OCI-LY3 (cell line): ENCODE measurements at regions not wholly inside any gene's neighbourhood (a gene's known extent, or its start where the extent isn't known, plus 50 kb on each side); places are given as distances from the start of the nearest gene placed in this dataset.

Source experiments
- H2AFZ ChIP-seq: fragments of 200-600, 300-600 bp; shearing (Covaris generic); 2 replicates; pipeline ENCODE4 v1.6.0; 2014; ENCODE audit warnings: antibody characterized with exemption, low read depth, low read length
- H3K27ac ChIP-seq: fragments of 200-600, 300-600 bp; sonication (generic); 2 replicates; pipeline ENCODE4 v1.5.1; 2014; ENCODE audit warnings: mild to moderate bottlenecking, low read length, moderate library complexity, mixed read lengths
- H3K27me3 ChIP-seq: fragments of 200-600, 300-600 bp; sonication (generic); 2 replicates; pipeline ENCODE4 v1.6.1; 2014; ENCODE audit warnings: low read depth, low read length, mixed read lengths
- H3K36me3 ChIP-seq: fragments of 200-600, 300-600 bp; sonication (generic); replicated peaks from 2 replicates; pipeline ENCODE3; 2014; ENCODE audit warnings: low read depth, low read length, mixed read lengths
- H3K4me1 ChIP-seq: fragments of 300-600, 200-600 bp; sonication (generic); 2 replicates; pipeline ENCODE4 v1.6.1; 2014; ENCODE audit warnings: low read length, mixed read lengths
- H3K4me2 ChIP-seq: fragments of 200-600, 300-600 bp; sonication (generic); 2 replicates; pipeline ENCODE4 v1.6.1; 2014; ENCODE audit warnings: low read length, mixed read lengths
- H3K4me3 ChIP-seq: fragments of 300-600, 200-600 bp; sonication (generic); 2 replicates; pipeline ENCODE4 v1.5.1; 2014; ENCODE audit warnings: antibody characterized with exemption, mild to moderate bottlenecking, low read length, moderate library complexity
- H3K79me2 ChIP-seq: fragments of 300-600, 200-600 bp; shearing (Covaris generic); 2 replicates; pipeline ENCODE4 v1.6.1; 2014; ENCODE audit warnings: mild to moderate bottlenecking, low read length, mixed read lengths
- H3K9ac ChIP-seq: fragments of 300-600, 200-600 bp; shearing (Covaris generic); 2 replicates; pipeline ENCODE4 v1.6.0; 2014; ENCODE audit warnings: mild to moderate bottlenecking, low read length, moderate library complexity
- H3K9me3 ChIP-seq: fragments of 200-600, 300-600 bp; shearing (Covaris generic); 2 replicates; pipeline ENCODE4 v1.6.1; 2014; ENCODE audit warnings: low read length, mixed read lengths; ENCODE audit not compliant: insufficient read depth
- H4K20me1 ChIP-seq: fragments of 200-600, 300-600 bp; sonication (generic); 2 replicates; pipeline ENCODE4 v1.6.1; 2016; ENCODE audit warnings: low read length, mixed read lengths; ENCODE audit not compliant: insufficient read depth
- CTCF ChIP-seq: fragments of 200-600, 300-600 bp; sonication (generic); IDR thresholded peaks from 2 replicates; pipeline ENCODE4 v1.5.1; 2014; ENCODE audit warnings: antibody characterized with exemption, low read length, low read depth
- EZH2phosphoT487 ChIP-seq: fragments of 200-600 bp; shearing (Covaris generic); IDR thresholded peaks from 2 replicates; pipeline ENCODE4 v1.6.1; 2018; ENCODE audit warnings: antibody characterized with exemption, mixed run types, low read depth

GRCh38 chr13:22047082-22047784 is 376.4 kb downstream of the FGF9 start:
- Histone ChIP-seq H3K9me3 (no peaks in the 10 kb centered on the region), H3K36me3 (no peaks in the 10 kb centered on the region), H3K4me2 (no peak overlapping the region), H3K79me2 (no peaks in the 10 kb centered on the region), H2AFZ (no peak overlapping the region), H3K4me3 (no peak overlapping the region), H4K20me1 (no peaks in the 10 kb centered on the region), H3K27me3 (no peaks in the 10 kb centered on the region), H3K27ac (no peak overlapping the region), H3K9ac (no peak overlapping the region), H3K4me1 (no peaks in the 10 kb centered on the region)
- TF ChIP-seq EZH2phosphoT487 (no peak), CTCF (no peak)

GRCh38 chr13:22047785-22048104 is 376.9 kb downstream of the FGF9 start:
- Histone ChIP-seq H3K9ac (no peak overlapping the region), H4K20me1 (no peaks in the 10 kb centered on the region), H2AFZ (no peak overlapping the region), H3K4me2 (no peak overlapping the region), H3K27ac (no peak overlapping the region), H3K27me3 (no peaks in the 10 kb centered on the region), H3K4me3 (no peak overlapping the region), H3K9me3 (no peaks in the 10 kb centered on the region), H3K4me1 (no peaks in the 10 kb centered on the region), H3K36me3 (no peaks in the 10 kb centered on the region), H3K79me2 (no peaks in the 10 kb centered on the region)
- TF ChIP-seq EZH2phosphoT487 = no peak
- no peak for TF ChIP-seq CTCF

GRCh38 chr13:22049384-22049783 is 378.5 kb downstream of the FGF9 start:
- no peak overlapping the region for H2AFZ ChIP-seq
- no peaks in the 10 kb centered on the region for H3K4me1 ChIP-seq
- no peak for TF ChIP-seq CTCF
- no peak for TF ChIP-seq EZH2phosphoT487

GRCh38 chr13:22050951-22051563 is 380.2 kb downstream of the FGF9 start:
- Histone ChIP-seq H3K9me3 (no peaks in the 10 kb centered on the region), H3K36me3 (no peaks in the 10 kb centered on the region), H2AFZ (no peak overlapping the region), H3K27me3 (no peaks in the 10 kb centered on the region), H3K4me2 (no peak overlapping the region), H3K27ac (no peak overlapping the region), H4K20me1 (no peaks in the 10 kb centered on the region), H3K9ac (no peak overlapping the region), H3K4me1 (no peaks in the 10 kb centered on the region), H3K79me2 (no peaks in the 10 kb centered on the region), H3K4me3 (no peak overlapping the region)
- TF ChIP-seq EZH2phosphoT487 (no peak), CTCF (no peak)

More at GRCh38 chr13:22049384-22049783, 378.5 kb downstream of the FGF9 start:
- Histone ChIP-seq H3K27ac (no peak overlapping the region), H3K9ac (no peak overlapping the region), H3K79me2 (no peaks in the 10 kb centered on the region), H3K27me3 (no peaks in the 10 kb centered on the region), H3K4me2 (no peak overlapping the region), H3K9me3 (no peaks in the 10 kb centered on the region), H3K4me3 (no peak overlapping the region), H3K36me3 (no peaks in the 10 kb centered on the region), H4K20me1 (no peaks in the 10 kb centered on the region)
